H9 (cell line): ENCODE measurements at regions not wholly inside any gene's neighbourhood (a gene's known extent, or its start where the extent isn't known, plus 50 kb on each side); places are given as distances from the start of the nearest gene placed in this dataset.

ENCODE experiments used
- DNase-seq: peaks from one replicate; pipeline ENCODE4 v3.0.0-alpha.2; 2017
- H2AFZ ChIP-seq: one replicate; pipeline ENCODE4 v1.6.1; 2013; ENCODE audit warnings: mild to moderate bottlenecking, low read length, control low read depth, moderate library complexity
- H2AK5ac ChIP-seq: 2 replicates; pipeline ENCODE4 v1.6.1; 2013; ENCODE audit warnings: low read length, control low read depth, mixed read lengths; ENCODE audit not compliant: insufficient read length
- H2BK120ac ChIP-seq: one replicate; pipeline ENCODE4 v1.6.1; 2013; ENCODE audit warnings: low read depth, mild to moderate bottlenecking, low read length, control low read depth, inconsistent platforms; ENCODE audit not compliant: poor library complexity, severe bottlenecking
- H2BK12ac ChIP-seq: 2 replicates; pipeline ENCODE4 v1.6.1; 2013; ENCODE audit warnings: low read length, control low read depth, mixed read lengths, low read depth; ENCODE audit not compliant: insufficient read length
- H2BK15ac ChIP-seq: 2 replicates; pipeline ENCODE4 v1.6.1; 2013; ENCODE audit warnings: low read depth, low read length, control low read depth
- H2BK20ac ChIP-seq: one replicate; pipeline ENCODE4 v1.6.1; 2013; ENCODE audit warnings: low read depth, mild to moderate bottlenecking, low read length, control low read depth, inconsistent platforms; ENCODE audit not compliant: poor library complexity, severe bottlenecking
- H2BK5ac ChIP-seq: 2 replicates; pipeline ENCODE4 v1.6.1; 2013; ENCODE audit warnings: low read length, control low read depth, mixed read lengths; ENCODE audit not compliant: insufficient read length
- H3K14ac ChIP-seq: 2 replicates; pipeline ENCODE4 v1.6.1; 2013; ENCODE audit warnings: low read length, control low read depth; ENCODE audit not compliant: insufficient read depth
- H3K18ac ChIP-seq: 2 replicates; pipeline ENCODE4 v1.6.1; 2013; ENCODE audit warnings: low read depth, mild to moderate bottlenecking, mixed read lengths, low read length, control low read depth; ENCODE audit not compliant: insufficient read length
- H3K23ac ChIP-seq: 2 replicates; pipeline ENCODE4 v1.6.1; 2013; ENCODE audit warnings: low read length, control low read depth, mixed read lengths, low read depth; ENCODE audit not compliant: insufficient read length
- H3K23me2 ChIP-seq: 2 replicates; pipeline ENCODE4 v1.6.1; 2013; ENCODE audit warnings: low read depth, mild to moderate bottlenecking, mixed read lengths, low read length, control low read depth; ENCODE audit not compliant: insufficient read length, poor library complexity, severe bottlenecking
- H3K27ac ChIP-seq: 2 replicates; pipeline ENCODE4 v1.5.1; 2013; ENCODE audit warnings: low read length, control low read depth, mixed read lengths, low read depth; ENCODE audit not compliant: insufficient read length
- H3K27me3 ChIP-seq: 2 replicates; pipeline ENCODE4 v1.6.1; 2013; ENCODE audit warnings: low read length, control low read depth, inconsistent platforms; ENCODE audit not compliant: insufficient read depth
- H3K4ac ChIP-seq: 2 replicates; pipeline ENCODE4 v1.6.1; 2013; ENCODE audit warnings: low read depth, mild to moderate bottlenecking, control low read depth, inconsistent platforms, low read length, moderate library complexity
- H3K4me1 ChIP-seq: 2 replicates; pipeline ENCODE4 v1.6.1; 2013; ENCODE audit warnings: low read length, control low read depth, inconsistent platforms; ENCODE audit not compliant: insufficient read depth
- H3K4me2 ChIP-seq: 2 replicates; pipeline ENCODE4 v1.6.1; 2013; ENCODE audit warnings: low read length, control low read depth, mixed read lengths; ENCODE audit not compliant: insufficient read length, insufficient read depth
- H3K56ac ChIP-seq: 2 replicates; pipeline ENCODE4 v1.6.1; 2013; ENCODE audit warnings: low read depth, mild to moderate bottlenecking, mixed read lengths, low read length, control low read depth; ENCODE audit not compliant: insufficient read length
- H3K79me1 ChIP-seq: 2 replicates; pipeline ENCODE4 v1.6.1; 2013; ENCODE audit warnings: low read depth, mild to moderate bottlenecking, moderate library complexity, low read length, control low read depth, inconsistent platforms; ENCODE audit not compliant: insufficient read depth, poor library complexity, severe bottlenecking
- H3K79me2 ChIP-seq: 2 replicates; pipeline ENCODE4 v1.6.1; 2013; ENCODE audit warnings: low read length, control low read depth, inconsistent platforms; ENCODE audit not compliant: insufficient read depth
- H3K9ac ChIP-seq: 2 replicates; pipeline ENCODE4 v1.6.1; 2013; ENCODE audit warnings: low read length, control low read depth, mixed read lengths; ENCODE audit not compliant: insufficient read length; ENCODE audit errors: extremely low read depth
- H3K9me3 ChIP-seq: one replicate; pipeline ENCODE4 v1.6.1; 2013; ENCODE audit warnings: low read depth, low read length, inconsistent platforms; ENCODE audit not compliant: control insufficient read depth
- H3T11ph ChIP-seq: one replicate; pipeline ENCODE4 v1.6.1; 2013; ENCODE audit warnings: mild to moderate bottlenecking, low read length, control low read depth, inconsistent platforms
- H4K20me1 ChIP-seq: one replicate; pipeline ENCODE4 v1.6.1; 2013; ENCODE audit not compliant: control insufficient read depth, insufficient read length, insufficient read depth
- H4K5ac ChIP-seq: 2 replicates; pipeline ENCODE4 v1.6.1; 2013; ENCODE audit warnings: low read depth, mild to moderate bottlenecking, mixed read lengths, low read length, control low read depth; ENCODE audit not compliant: insufficient read length
- H4K8ac ChIP-seq: replicated peaks from 2 replicates; pipeline ENCODE4 v1.6.1; 2013; ENCODE audit warnings: low read length, control low read depth, mixed read lengths, low read depth; ENCODE audit not compliant: insufficient read length
- H4K91ac ChIP-seq: 2 replicates; pipeline ENCODE4 v1.6.1; 2013; ENCODE audit warnings: low read depth, mild to moderate bottlenecking, moderate library complexity, mixed read lengths, low read length, control low read depth; ENCODE audit not compliant: insufficient read length
- H3K27ac Mint-ChIP-seq, 3 experiments: 2 replicates in 2 of 3; 3 replicates in 1 of 3; pipeline ENCODE4 v1.8.0; 2020 to 2021; ENCODE audit warnings: mixed read lengths in 3 of 3, mild to moderate bottlenecking in 1 of 3, moderate library complexity in 1 of 3
- H3K27me3 Mint-ChIP-seq: 2 replicates; pipeline ENCODE4 v1.8.0; 2021; ENCODE audit warnings: low read depth, mild to moderate bottlenecking, moderate library complexity, mixed read lengths
- H3K36me3 Mint-ChIP-seq, 3 experiments: 2 replicates in 2 of 3; 3 replicates in 1 of 3; pipeline ENCODE4 v1.8.0; 2020 to 2021; ENCODE audit warnings: low read depth in 3 of 3, mixed read lengths in 3 of 3; ENCODE audit not compliant: insufficient read depth in 1 of 3
- H3K4me1 Mint-ChIP-seq, 2 experiments: 2 replicates each; pipeline ENCODE4 v1.8.0; 2020; ENCODE audit warnings: mixed read lengths in 2 of 2
- H3K4me3 Mint-ChIP-seq, 2 experiments: 2 replicates in 1 of 2; 3 replicates in 1 of 2; pipeline ENCODE4 v1.8.0; 2020 to 2021; ENCODE audit warnings: mild to moderate bottlenecking in 2 of 2, mixed read lengths in 2 of 2, moderate library complexity in 1 of 2
- H3K9me3 Mint-ChIP-seq, 2 experiments: 2 replicates in 1 of 2; 3 replicates in 1 of 2; pipeline ENCODE4 v1.8.0; 2020; ENCODE audit warnings: mild to moderate bottlenecking in 2 of 2, mixed read lengths in 2 of 2, moderate library complexity in 1 of 2
- CTCF ChIP-seq: fragments of 200-600 bp; sonication (generic); conservative IDR thresholded peaks from 3 replicates; pipeline ENCODE4 v1.8.0; 2021; ENCODE audit warnings: antibody characterized with exemption, mild to moderate bottlenecking

DNA sequence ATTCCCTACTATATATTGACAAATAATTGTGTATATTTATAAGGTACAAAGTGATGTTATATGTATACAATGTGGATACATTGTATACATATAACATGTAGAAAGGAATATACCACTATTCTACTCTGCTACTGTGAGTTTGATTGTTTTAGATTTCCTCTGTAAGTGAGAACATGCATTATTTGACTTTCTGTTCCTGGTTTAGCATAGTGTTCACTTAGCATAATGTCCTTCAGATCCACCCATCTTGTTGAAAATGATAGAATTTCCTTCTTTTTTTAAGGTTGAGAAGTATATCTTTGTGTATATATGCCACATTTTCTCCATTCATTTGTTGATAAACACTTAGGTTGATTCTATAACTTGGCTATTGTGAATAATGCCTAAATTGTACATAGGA is 140.8 kb upstream of the BDNF start:
- H3K4me3 Mint-ChIP-seq: no peak overlapping the region
- H3K14ac ChIP-seq: no peak overlapping the region
- no peak overlapping the region for H3K9ac ChIP-seq
- H3K56ac ChIP-seq: no peak overlapping the region
- H3K23me2 ChIP-seq: no peaks in the 10 kb centered on the region
- H2BK120ac ChIP-seq: no peak overlapping the region
- H4K8ac ChIP-seq: no peak overlapping the region
- H3K4me2 ChIP-seq: no peak overlapping the region
- no peak overlapping the region for H4K91ac ChIP-seq
- H2BK12ac ChIP-seq: no peak overlapping the region
- H3K4me1 Mint-ChIP-seq: no peaks in the 10 kb centered on the region
- H2AK5ac ChIP-seq: no peak overlapping the region
- no peak overlapping the region for H3K27ac Mint-ChIP-seq
- H3K27me3 Mint-ChIP-seq: no peaks in the 10 kb centered on the region; the same call in 1 of the 2 replicates
- no peaks in the 10 kb centered on the region for H4K20me1 ChIP-seq
- no peak overlapping the region for H3K4ac ChIP-seq
- no peak overlapping the region for H2BK5ac ChIP-seq
- no peaks in the 10 kb centered on the region for H3K9me3 Mint-ChIP-seq
- no peak overlapping the region for H2AFZ ChIP-seq
- H3K9me3 ChIP-seq: no peaks in the 10 kb centered on the region
- no peak overlapping the region for H3K27ac ChIP-seq
- no peaks in the 10 kb centered on the region for H3K4me1 ChIP-seq
- H3K36me3 Mint-ChIP-seq: no peaks in the 10 kb centered on the region
- H3K18ac ChIP-seq: no peak overlapping the region
- no peak overlapping the region for H2BK20ac ChIP-seq
- no peaks in the 10 kb centered on the region for H3K27me3 ChIP-seq
- no peak overlapping the region for H3T11ph ChIP-seq
- no peak overlapping the region for H4K5ac ChIP-seq
- H2BK15ac ChIP-seq: no peak overlapping the region
- no peaks in the 10 kb centered on the region for H3K79me2 ChIP-seq
- H3K79me1 ChIP-seq: no peaks in the 10 kb centered on the region
- no peak overlapping the region for H3K23ac ChIP-seq
- no peak for TF ChIP-seq CTCF
- no peak for DNase-seq
